ENCODE measurements at regions not wholly inside any gene's neighbourhood (a gene's known extent, or its start where the extent isn't known, plus 50 kb on each side); places are given as distances from the start of the nearest gene placed in this dataset.

- TF ChIP-seq POLR2AphosphoS5 (IDR thresholded peaks at IDR 0.05) (no peak), EP300 (IDR thresholded peaks at IDR 0.05) (no peak), POLR2A (IDR thresholded peaks at IDR 0.05) (no peak), CTCF (IDR thresholded peaks at IDR 0.05) (no peak)
- WGBS, 2 donors, result 30 to 52% methylated on average over 4 of the region's 4 CpGs
Observed at GRCh38 chr1:60697204-60697994, 385.0 kb upstream of the NFIA start.

GRCh38 chr1:60696512-60696911 is 385.8 kb upstream of the NFIA start:
- WGBS, 2 donors, result 73 to 78% methylated on average over 1 of the region's 1 CpG
- Histone ChIP-seq H3K27me3 (no peaks in the 10 kb centered on the region), H3K9me3 (peaks cover 0 to 1% (median 0%) of the 10 kb centered on the region in 4 donors), H3K4me1 (peaks cover 0 to 7% (median 4%) of the 10 kb centered on the region in 4 donors), H3K36me3 (no peaks in the 10 kb centered on the region), H3K27ac (no peak overlapping the region), H3K4me3 (no peak overlapping the region)
- intact Hi-C loops (cut with DNase I), result no loop called here
- TF ChIP-seq POLR2A (IDR thresholded peaks at IDR 0.05) (no peak), EP300 (IDR thresholded peaks at IDR 0.05) (no peak), CTCF (IDR thresholded peaks at IDR 0.05) (no peak), POLR2AphosphoS5 (IDR thresholded peaks at IDR 0.05) (no peak)
- DNase-seq, result no peak

More at GRCh38 chr1:60697204-60697994, 385.0 kb upstream of the NFIA start:
- DNase-seq, result no peak
- intact Hi-C loops (cut with DNase I), result no loop called here
- H3K27ac ChIP-seq, result no peak overlapping the region
- H3K27me3 ChIP-seq, result no peaks in the 10 kb centered on the region
- peaks cover 0 to 1% (median 0%) of the 10 kb centered on the region in 4 donors for H3K9me3 ChIP-seq
- H3K36me3 ChIP-seq, result no peaks in the 10 kb centered on the region
- no peak overlapping the region for H3K4me3 ChIP-seq
- peaks cover 0 to 7% (median 4%) of the 10 kb centered on the region in 4 donors for H3K4me1 ChIP-seq

- no peaks in the 10 kb centered on the region for H3K27me3 ChIP-seq
- H3K4me3 ChIP-seq, result no peak overlapping the region
- H3K9me3 ChIP-seq, result peaks cover 0 to 1% (median 0%) of the 10 kb centered on the region in 4 donors
- H3K4me1 ChIP-seq, result peaks cover 0 to 7% (median 4%) of the 10 kb centered on the region in 4 donors
- TF ChIP-seq POLR2A (IDR thresholded peaks at IDR 0.05) (no peak), EP300 (IDR thresholded peaks at IDR 0.05) (no peak), CTCF (IDR thresholded peaks at IDR 0.05) (no peak), POLR2AphosphoS5 (IDR thresholded peaks at IDR 0.05) (no peak)
- H3K27ac ChIP-seq, result no peak overlapping the region
- DNase-seq, result no peak
- intact Hi-C loops (cut with DNase I), result no loop called here
- WGBS, 2 donors, result 91 to 92% methylated on average over 6 of the region's 6 CpGs
- no peaks in the 10 kb centered on the region for H3K36me3 ChIP-seq
Observed at GRCh38 chr1:60695716-60696171, 386.6 kb upstream of the NFIA start.

GRCh38 chr1:60694980-60695379 is 387.4 kb upstream of the NFIA start:
- TF ChIP-seq POLR2AphosphoS5 (IDR thresholded peaks at IDR 0.05) (no peak), CTCF (IDR thresholded peaks at IDR 0.05) (no peak), POLR2A (IDR thresholded peaks at IDR 0.05) (no peak), EP300 (IDR thresholded peaks at IDR 0.05) (no peak)
- Histone ChIP-seq H3K27me3 (no peaks in the 10 kb centered on the region), H3K36me3 (no peaks in the 10 kb centered on the region), H3K9me3 (peaks cover 0 to 1% (median 0%) of the 10 kb centered on the region in 4 donors), H3K27ac (no peak overlapping the region), H3K4me1 (peaks cover 0 to 7% (median 4%) of the 10 kb centered on the region in 4 donors), H3K4me3 (no peak overlapping the region)
- intact Hi-C loops (cut with DNase I), result no loop called here
- DNase-seq, result no peak
- WGBS, 2 donors, result 84 to 86% methylated on average over 4 of the region's 4 CpGs
